GM12878 (cell line): ENCODE measurements at regions not wholly inside any gene's neighbourhood (a gene's known extent, or its start where the extent isn't known, plus 50 kb on each side); places are given as distances from the start of the nearest gene placed in this dataset.

ENCODE experiments used
- ATAC-seq: fragments of 200-7000 bp; cut with Tn5 transposase; 3 replicates; pipeline ENCODE4 v1.9.1; 2020; ENCODE audit warnings: mild to moderate bottlenecking, moderate library complexity
- BruUV-seq: library from RNA; stranded (reverse); fragments of 400-500 nt; replicated peaks from 2 replicates; lab custom pipeline; 2021; lab: Mats Ljungman, UMichigan
- CTCF ChIA-PET: fragments of 300-600 bp; sonication (Branson Sonifier 250); formaldehyde crosslinking; extraction: SDS; loops from one replicate; lab custom pipeline; 2021; ENCODE audit warnings: inconsistent platforms; lab: Yijun Ruan, JAX
- POLR2A ChIA-PET: fragments of 350-600 bp; formaldehyde crosslinking; extraction: SDS; loops from one replicate; lab custom pipeline; 2021; ENCODE audit warnings: inconsistent platforms; lab: Charles Lee
- RAD21 ChIA-PET: fragments of 300-600 bp; sonication (Branson Sonifier 250); formaldehyde crosslinking; loops from one replicate; lab custom pipeline; 2023; ENCODE audit warnings: antibody characterized with exemption; ENCODE audit not compliant: unreplicated experiment; lab: Charles Lee
- SMC1A ChIA-PET: fragments of 300-600 bp; sonication (Branson Sonifier 250); formaldehyde crosslinking; loops from one replicate; lab custom pipeline; 2023; ENCODE audit not compliant: unreplicated experiment, uncharacterized antibody; lab: Charles Lee
- DNase-seq: peaks from one replicate; pipeline ENCODE4 v3.0.0-alpha.2; 2011; ENCODE audit warnings: low read depth, low spot score
- FAIRE-seq: peaks from 3 replicates; lab custom pipeline; 2011; peaks lifted over from hg19 to GRCh38; lab: Jason Lieb, UNC
- H2AFZ ChIP-seq: 2 replicates; pipeline ENCODE4 v1.6.0; 2011; ENCODE audit warnings: low read depth, low read length, control low read depth; ENCODE audit not compliant: control insufficient read depth
- H3K27ac ChIP-seq: 2 replicates; pipeline ENCODE4 v1.5.1; 2011; ENCODE audit warnings: control low read depth; ENCODE audit not compliant: control insufficient read depth, insufficient read depth
- H3K27me3 ChIP-seq, 2 experiments: replicated peaks in 1 of 2; 2 replicates each; pipeline versions ENCODE4 v1.6.0 to v1.6.1; 2011; ENCODE audit warnings: low read length in 1 of 2; ENCODE audit not compliant: control insufficient read depth in 2 of 2, insufficient read depth in 2 of 2
- H3K36me3 ChIP-seq, 2 experiments: 2 replicates each; pipeline ENCODE4 v1.5.1; 2011; ENCODE audit warnings: low read length in 1 of 2; ENCODE audit not compliant: control insufficient read depth in 2 of 2, insufficient read depth in 2 of 2
- H3K4me1 ChIP-seq: 2 replicates; pipeline ENCODE4 v1.6.1; 2011; ENCODE audit warnings: mild to moderate bottlenecking, low read length, moderate library complexity, mixed read lengths; ENCODE audit not compliant: control insufficient read depth, insufficient read depth
- H3K4me2 ChIP-seq: 2 replicates; pipeline ENCODE4 v1.6.0; 2011; ENCODE audit warnings: control low read depth; ENCODE audit not compliant: control insufficient read depth, insufficient read depth
- H3K4me3 ChIP-seq: fragments of 200-600 bp; sonication (generic); 2 replicates; pipeline ENCODE4 v1.5.1; 2016
- H3K79me2 ChIP-seq: 2 replicates; pipeline ENCODE4 v1.6.0; 2011; ENCODE audit warnings: low read length; ENCODE audit not compliant: control insufficient read depth, insufficient read depth
- H3K9ac ChIP-seq: 2 replicates; pipeline ENCODE4 v1.8.0; 2011; ENCODE audit warnings: low read length, control low read depth, mixed read lengths; ENCODE audit not compliant: control insufficient read depth, insufficient read depth
- H3K9me3 ChIP-seq: replicated peaks from 3 replicates; pipeline ENCODE4 v1.5.1; 2011; ENCODE audit warnings: mild to moderate bottlenecking, low read length; ENCODE audit not compliant: control insufficient read depth, insufficient read depth
- H4K20me1 ChIP-seq: 2 replicates; pipeline ENCODE4 v1.6.0; 2011; ENCODE audit not compliant: control insufficient read depth, insufficient read depth
- SRF ChIP-seq, 2 experiments: IDR thresholded peaks; 2 replicates each; pipeline ENCODE4 v1.6.1; 2011; ENCODE audit warnings: low read depth in 2 of 2, low read length in 2 of 2, mild to moderate bottlenecking in 1 of 2, moderate library complexity in 1 of 2
- WGBS: methylation state at CpG from one replicate; pipeline ENCODE4 v1.1.6; 2016; ENCODE audit warnings: low lambda C conversion rate; ENCODE audit not compliant: insufficient replicate concordance, insufficient coverage; ENCODE audit errors: missing lambda C conversion rate; 5-methylcytosine and 5-hydroxymethylcytosine counted together
- in situ Hi-C: fragments of 300-500 bp; cut with MboI; formaldehyde crosslinking; loops from 9 replicates; pipeline ENCODE4 v1.14.3; 2018; ENCODE audit warnings: mixed read lengths
- intact Hi-C: fragments of 100-400 bp; cut with micrococcal nuclease; formaldehyde crosslinking; loops from one replicate; pipeline ENCODE4 v1.14.2; 2022; ENCODE audit not compliant: unreplicated experiment
- TF ChIP-seq, protein P1 (sequence below): fragments of 450-650 bp; IDR thresholded peaks from 2 replicates; pipeline ENCODE4 v1.6.1; 2017; ENCODE audit warnings: mild to moderate bottlenecking, moderate library complexity
- TF ChIP-seq, protein P2 (sequence below): fragments of 450-650 bp; IDR thresholded peaks from 2 replicates; pipeline ENCODE4 v1.6.1; 2017; ENCODE audit warnings: mild to moderate bottlenecking
- TF ChIP-seq, protein P3 (sequence below): fragments of 150-350 bp; IDR thresholded peaks from 2 replicates; pipeline ENCODE4 v1.6.1; 2014; ENCODE audit warnings: mild to moderate bottlenecking, low read depth, low read length

DNA sequence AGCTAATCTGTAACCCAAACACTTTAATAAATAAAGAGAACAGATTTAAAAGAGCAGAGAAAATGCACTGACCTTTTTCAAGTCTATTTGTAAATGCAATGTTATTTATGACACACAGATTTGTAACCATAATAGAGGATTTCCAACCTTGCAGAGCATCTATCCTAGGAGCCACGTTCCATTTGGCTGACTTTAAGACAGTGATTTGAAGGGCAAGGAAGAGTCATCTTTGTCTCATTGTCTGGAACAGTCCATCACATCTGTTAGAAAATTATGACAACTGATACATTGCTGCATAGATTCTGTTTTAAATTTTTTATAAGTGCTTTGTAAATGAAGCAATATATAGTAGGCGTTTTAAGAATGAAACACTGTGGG is 90.8 kb upstream of the L3MBTL4 start:
- H3K27me3 ChIP-seq: no peaks in the 10 kb centered on the region; a peak in 1 of 4 replicates
- ChIA-PET POLR2A (no interaction called here), CTCF (no interaction called here), RAD21 (no interaction called here), SMC1A (no interaction called here)
- intact Hi-C loops: no loop called here
- no TSS peak for BruUV-seq
- no peaks in the 10 kb centered on the region for H3K79me2 ChIP-seq
- H3K9ac ChIP-seq: no peak overlapping the region
- WGBS: 29% methylated on average over 2 of the region's 2 CpGs
- no peaks in the 10 kb centered on the region for H3K9me3 ChIP-seq
- in situ Hi-C loops: no loop called here
- H3K27ac ChIP-seq: no peak overlapping the region
- ATAC-seq (no peak), DNase-seq (no peak), FAIRE-seq (no peak)
- no peaks in the 10 kb centered on the region for H3K4me1 ChIP-seq
- H2AFZ ChIP-seq: no peak overlapping the region
- H3K36me3 ChIP-seq: no peaks in the 10 kb centered on the region
- H3K4me3 ChIP-seq: no peak overlapping the region
- H3K4me2 ChIP-seq: no peak overlapping the region
- no peaks in the 10 kb centered on the region for H4K20me1 ChIP-seq
- TF ChIP-seq, protein P1, sequence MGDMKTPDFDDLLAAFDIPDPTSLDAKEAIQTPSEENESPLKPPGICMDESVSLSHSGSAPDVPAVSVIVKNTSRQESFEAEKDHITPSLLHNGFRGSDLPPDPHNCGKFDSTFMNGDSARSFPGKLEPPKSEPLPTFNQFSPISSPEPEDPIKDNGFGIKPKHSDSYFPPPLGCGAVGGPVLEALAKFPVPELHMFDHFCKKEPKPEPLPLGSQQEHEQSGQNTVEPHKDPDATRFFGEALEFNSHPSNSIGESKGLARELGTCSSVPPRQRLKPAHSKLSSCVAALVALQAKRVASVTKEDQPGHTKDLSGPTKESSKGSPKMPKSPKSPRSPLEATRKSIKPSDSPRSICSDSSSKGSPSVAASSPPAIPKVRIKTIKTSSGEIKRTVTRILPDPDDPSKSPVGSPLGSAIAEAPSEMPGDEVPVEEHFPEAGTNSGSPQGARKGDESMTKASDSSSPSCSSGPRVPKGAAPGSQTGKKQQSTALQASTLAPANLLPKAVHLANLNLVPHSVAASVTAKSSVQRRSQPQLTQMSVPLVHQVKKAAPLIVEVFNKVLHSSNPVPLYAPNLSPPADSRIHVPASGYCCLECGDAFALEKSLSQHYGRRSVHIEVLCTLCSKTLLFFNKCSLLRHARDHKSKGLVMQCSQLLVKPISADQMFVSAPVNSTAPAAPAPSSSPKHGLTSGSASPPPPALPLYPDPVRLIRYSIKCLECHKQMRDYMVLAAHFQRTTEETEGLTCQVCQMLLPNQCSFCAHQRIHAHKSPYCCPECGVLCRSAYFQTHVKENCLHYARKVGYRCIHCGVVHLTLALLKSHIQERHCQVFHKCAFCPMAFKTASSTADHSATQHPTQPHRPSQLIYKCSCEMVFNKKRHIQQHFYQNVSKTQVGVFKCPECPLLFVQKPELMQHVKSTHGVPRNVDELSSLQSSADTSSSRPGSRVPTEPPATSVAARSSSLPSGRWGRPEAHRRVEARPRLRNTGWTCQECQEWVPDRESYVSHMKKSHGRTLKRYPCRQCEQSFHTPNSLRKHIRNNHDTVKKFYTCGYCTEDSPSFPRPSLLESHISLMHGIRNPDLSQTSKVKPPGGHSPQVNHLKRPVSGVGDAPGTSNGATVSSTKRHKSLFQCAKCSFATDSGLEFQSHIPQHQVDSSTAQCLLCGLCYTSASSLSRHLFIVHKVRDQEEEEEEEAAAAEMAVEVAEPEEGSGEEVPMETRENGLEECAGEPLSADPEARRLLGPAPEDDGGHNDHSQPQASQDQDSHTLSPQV: no peak
- TF ChIP-seq, protein P2, sequence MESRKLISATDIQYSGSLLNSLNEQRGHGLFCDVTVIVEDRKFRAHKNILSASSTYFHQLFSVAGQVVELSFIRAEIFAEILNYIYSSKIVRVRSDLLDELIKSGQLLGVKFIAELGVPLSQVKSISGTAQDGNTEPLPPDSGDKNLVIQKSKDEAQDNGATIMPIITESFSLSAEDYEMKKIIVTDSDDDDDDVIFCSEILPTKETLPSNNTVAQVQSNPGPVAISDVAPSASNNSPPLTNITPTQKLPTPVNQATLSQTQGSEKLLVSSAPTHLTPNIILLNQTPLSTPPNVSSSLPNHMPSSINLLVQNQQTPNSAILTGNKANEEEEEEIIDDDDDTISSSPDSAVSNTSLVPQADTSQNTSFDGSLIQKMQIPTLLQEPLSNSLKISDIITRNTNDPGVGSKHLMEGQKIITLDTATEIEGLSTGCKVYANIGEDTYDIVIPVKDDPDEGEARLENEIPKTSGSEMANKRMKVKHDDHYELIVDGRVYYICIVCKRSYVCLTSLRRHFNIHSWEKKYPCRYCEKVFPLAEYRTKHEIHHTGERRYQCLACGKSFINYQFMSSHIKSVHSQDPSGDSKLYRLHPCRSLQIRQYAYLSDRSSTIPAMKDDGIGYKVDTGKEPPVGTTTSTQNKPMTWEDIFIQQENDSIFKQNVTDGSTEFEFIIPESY: no peak
- TF ChIP-seq SRF (IDR thresholded peaks at IDR 0.05; ENCODE audit: low read depth in 2 of 2, low read length in 2 of 2): no peak
- TF ChIP-seq, protein P3, sequence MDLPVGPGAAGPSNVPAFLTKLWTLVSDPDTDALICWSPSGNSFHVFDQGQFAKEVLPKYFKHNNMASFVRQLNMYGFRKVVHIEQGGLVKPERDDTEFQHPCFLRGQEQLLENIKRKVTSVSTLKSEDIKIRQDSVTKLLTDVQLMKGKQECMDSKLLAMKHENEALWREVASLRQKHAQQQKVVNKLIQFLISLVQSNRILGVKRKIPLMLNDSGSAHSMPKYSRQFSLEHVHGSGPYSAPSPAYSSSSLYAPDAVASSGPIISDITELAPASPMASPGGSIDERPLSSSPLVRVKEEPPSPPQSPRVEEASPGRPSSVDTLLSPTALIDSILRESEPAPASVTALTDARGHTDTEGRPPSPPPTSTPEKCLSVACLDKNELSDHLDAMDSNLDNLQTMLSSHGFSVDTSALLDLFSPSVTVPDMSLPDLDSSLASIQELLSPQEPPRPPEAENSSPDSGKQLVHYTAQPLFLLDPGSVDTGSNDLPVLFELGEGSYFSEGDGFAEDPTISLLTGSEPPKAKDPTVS: no peak
- TF ChIP-seq, all 136 proteins: peak for 0
